ENCODE measurements at regions not wholly inside any gene's neighbourhood (a gene's known extent, or its start where the extent isn't known, plus 50 kb on each side); places are given as distances from the start of the nearest gene placed in this dataset.

DNA sequence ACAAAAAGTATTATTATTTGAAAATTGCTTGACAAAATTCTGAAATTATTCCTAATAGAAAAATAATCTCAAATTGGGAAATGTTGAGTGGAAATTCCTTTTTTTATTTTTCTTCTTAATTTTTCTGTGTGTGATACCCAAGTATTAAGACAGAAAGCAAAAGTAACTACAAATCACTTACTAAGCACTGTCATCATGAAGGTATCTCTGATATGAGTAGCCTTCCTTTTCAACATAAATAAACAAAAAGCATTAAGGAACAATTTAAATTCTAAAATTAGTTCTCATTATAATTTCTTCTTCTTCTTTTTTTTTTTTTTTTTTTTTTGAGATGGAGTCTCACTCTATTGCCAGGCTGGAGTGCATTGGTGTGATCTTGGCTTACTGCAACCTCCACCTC is 174.2 kb upstream of the RBMS1 start:
- H3K4me1 Mint-ChIP-seq: peaks cover 15 to 18% of the 10 kb centered on the region in 2 donors
- intact Hi-C loops (cut with micrococcal nuclease): no loop called here
- H3K36me3 Mint-ChIP-seq: no peaks in the 10 kb centered on the region
- no peaks in the 10 kb centered on the region for H3K9me3 ChIP-seq (ENCODE audit: control insufficient read depth, insufficient read depth, low read length)
- no peak for DNase-seq
- H3K27me3 ChIP-seq (ENCODE audit: control insufficient read depth, insufficient read depth, low read length): peaks cover 3% of the 10 kb centered on the region
- TF ChIP-seq CTCF (IDR thresholded peaks at IDR 0.05): no peak
- no peak overlapping the region for H3K4me3 ChIP-seq (ENCODE audit: low read length)
- H3K27ac ChIP-seq (ENCODE audit: low read length): no peak overlapping the region
- no peaks in the 10 kb centered on the region for H3K4me1 ChIP-seq (ENCODE audit: control insufficient read depth, insufficient read depth, low read length)
- no peaks in the 10 kb centered on the region for H3K9me3 Mint-ChIP-seq
- H3K4me3 Mint-ChIP-seq: no peak overlapping the region
- no peaks in the 10 kb centered on the region for H3K27me3 Mint-ChIP-seq (ENCODE audit: low read depth in 2 of 2)
- no peak for ATAC-seq
- H3K36me3 ChIP-seq (ENCODE audit: control insufficient read depth, insufficient read depth, low read length): no peaks in the 10 kb centered on the region
- peak overlapping the region in 1 of 2 donors; percentile 62 for H3K27ac Mint-ChIP-seq

GRCh38 chr2:160670618-160671017 is 177.0 kb upstream of the RBMS1 start:
- Histone ChIP-seq H3K4me3 (ENCODE audit: low read length) (no peak overlapping the region), H3K4me1 (ENCODE audit: control insufficient read depth, insufficient read depth, low read length) (no peaks in the 10 kb centered on the region), H3K27ac (ENCODE audit: low read length) (no peak overlapping the region), H3K36me3 (ENCODE audit: control insufficient read depth, insufficient read depth, low read length) (no peaks in the 10 kb centered on the region), H3K27me3 (ENCODE audit: control insufficient read depth, insufficient read depth, low read length) (no peaks in the 10 kb centered on the region), H3K9me3 (ENCODE audit: control insufficient read depth, insufficient read depth, low read length) (no peaks in the 10 kb centered on the region)
- no peak for ATAC-seq
- peaks cover 15 to 18% of the 10 kb centered on the region in 2 donors for H3K4me1 Mint-ChIP-seq
- intact Hi-C loops (cut with micrococcal nuclease): no loop called here
- no peak overlapping the region for H3K27ac Mint-ChIP-seq
- no peaks in the 10 kb centered on the region for H3K9me3 Mint-ChIP-seq
- H3K36me3 Mint-ChIP-seq: no peaks in the 10 kb centered on the region
- DNase-seq: no peak
- no peak for TF ChIP-seq CTCF (IDR thresholded peaks at IDR 0.05)
- WGBS (ENCODE audit: insufficient coverage): 26% methylated on average over 4 of the region's 5 CpGs
- no peak overlapping the region for H3K4me3 Mint-ChIP-seq
- no peaks in the 10 kb centered on the region for H3K27me3 Mint-ChIP-seq (ENCODE audit: low read depth in 2 of 2)

DNA sequence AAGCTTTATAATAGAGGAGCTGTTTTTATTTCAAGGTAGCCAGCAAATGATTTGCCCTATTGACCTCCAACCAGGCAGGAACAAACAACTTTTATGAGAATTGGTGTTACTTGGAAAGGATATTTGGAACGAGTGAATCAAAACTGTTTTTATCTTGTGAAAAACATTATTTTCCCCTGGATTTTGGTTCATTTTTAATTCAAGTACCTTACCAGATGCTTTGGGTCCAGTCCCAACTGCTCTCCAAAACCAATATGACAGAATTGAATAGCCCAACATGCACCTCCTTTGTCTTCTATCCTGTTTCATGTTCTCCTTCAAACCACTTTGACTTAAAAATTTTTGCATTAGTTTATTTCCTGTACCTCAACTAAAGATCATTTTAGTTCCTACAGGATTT is 178.6 kb upstream of the RBMS1 start:
- no peak for TF ChIP-seq CTCF (IDR thresholded peaks at IDR 0.05)

DNA sequence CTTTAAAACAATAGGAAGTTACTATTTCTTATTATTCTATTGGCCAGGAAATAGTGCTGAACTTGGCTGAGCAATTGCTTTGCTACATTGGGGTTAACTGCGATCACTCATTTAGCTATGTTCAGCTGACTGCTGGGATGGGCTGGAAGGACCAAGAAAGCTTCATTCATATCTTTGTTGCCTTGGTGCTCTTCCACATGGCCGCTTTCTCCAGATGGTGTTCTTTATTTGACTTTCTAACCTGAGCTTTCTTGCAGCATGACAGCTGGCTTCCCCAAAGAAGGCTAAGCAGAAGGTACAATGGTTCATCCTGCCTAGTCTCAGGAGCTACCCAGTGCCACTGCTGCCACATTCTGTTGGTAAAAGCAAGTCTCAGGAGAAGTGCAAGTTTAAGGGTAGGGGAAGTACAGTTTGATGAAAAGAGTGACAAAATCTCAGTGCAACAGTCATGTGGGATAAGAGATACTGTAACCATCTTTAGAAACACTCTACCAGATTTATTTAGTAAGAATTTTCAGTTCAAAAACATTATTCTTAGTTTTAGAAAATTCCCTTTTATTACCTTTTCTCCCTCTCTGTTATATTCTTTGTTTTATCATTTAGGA is 180.6 kb upstream of the RBMS1 start:
- Mint-ChIP-seq H3K36me3 (no peaks in the 10 kb centered on the region), H3K27ac (no peak overlapping the region), H3K27me3 (ENCODE audit: low read depth in 2 of 2) (no peaks in the 10 kb centered on the region), H3K4me3 (no peak overlapping the region), H3K4me1 (no peaks in the 10 kb centered on the region), H3K9me3 (no peaks in the 10 kb centered on the region)
- no peaks in the 10 kb centered on the region for H3K4me1 ChIP-seq (ENCODE audit: control insufficient read depth, insufficient read depth, low read length)
- H3K4me3 ChIP-seq (ENCODE audit: low read length): no peak overlapping the region
- TF ChIP-seq CTCF (IDR thresholded peaks at IDR 0.05): no peak
- DNase-seq (no peak), ATAC-seq (no peak)
- intact Hi-C loops (cut with micrococcal nuclease): no loop called here
- no peak overlapping the region for H3K27ac ChIP-seq (ENCODE audit: low read length)
- H3K9me3 ChIP-seq (ENCODE audit: control insufficient read depth, insufficient read depth, low read length): no peaks in the 10 kb centered on the region
- no peaks in the 10 kb centered on the region for H3K36me3 ChIP-seq (ENCODE audit: control insufficient read depth, insufficient read depth, low read length)
- 94% methylated on average over 2 of the region's 2 CpGs for WGBS (ENCODE audit: insufficient coverage)
- no peaks in the 10 kb centered on the region for H3K27me3 ChIP-seq (ENCODE audit: control insufficient read depth, insufficient read depth, low read length)

More for the DNA sequence above, 178.6 kb upstream of the RBMS1 start:
- ATAC-seq (no peak), DNase-seq (no peak)
- Histone ChIP-seq H3K4me1 (ENCODE audit: control insufficient read depth, insufficient read depth, low read length) (no peaks in the 10 kb centered on the region), H3K9me3 (ENCODE audit: control insufficient read depth, insufficient read depth, low read length) (no peaks in the 10 kb centered on the region), H3K27ac (ENCODE audit: low read length) (no peak overlapping the region), H3K4me3 (ENCODE audit: low read length) (no peak overlapping the region), H3K36me3 (ENCODE audit: control insufficient read depth, insufficient read depth, low read length) (no peaks in the 10 kb centered on the region), H3K27me3 (ENCODE audit: control insufficient read depth, insufficient read depth, low read length) (no peaks in the 10 kb centered on the region)
- Mint-ChIP-seq H3K9me3 (no peaks in the 10 kb centered on the region), H3K27ac (no peak overlapping the region), H3K36me3 (no peaks in the 10 kb centered on the region), H3K27me3 (ENCODE audit: low read depth in 2 of 2) (no peaks in the 10 kb centered on the region), H3K4me1 (peaks cover under 1 to 3% of the 10 kb centered on the region in 2 donors), H3K4me3 (no peak overlapping the region)
- intact Hi-C loops (cut with micrococcal nuclease): no loop called here
- WGBS (ENCODE audit: insufficient coverage): 88% methylated on average over 1 of the region's 1 CpG

Data from natural killer cell (primary cell).